Hepatocyte (in vitro differentiated cells): ENCODE measurements at regions not wholly inside any gene's neighbourhood (a gene's known extent, or its start where the extent isn't known, plus 50 kb on each side); places are given as distances from the start of the nearest gene placed in this dataset.

Experiments used
- EZH2 ChIP-seq: fragments of 200-600 bp; sonication (generic); IDR thresholded peaks from 2 replicates; pipeline ENCODE4 v1.6.1; 2016; ENCODE audit warnings: antibody characterized with exemption, mild to moderate bottlenecking, borderline replicate concordance
- EZH2phosphoT487 ChIP-seq: fragments of 200-600 bp; sonication (generic); IDR thresholded peaks from one replicate; pipeline ENCODE4 v1.6.1; 2018; ENCODE audit warnings: antibody characterized with exemption, mild to moderate bottlenecking, low read depth, moderate library complexity; ENCODE audit not compliant: unreplicated experiment, severe bottlenecking
- TF ChIP-seq, protein P1 (sequence below): fragments of 200-600 bp; sonication (generic); IDR thresholded peaks from 2 replicates; pipeline ENCODE4 v1.5.1; 2016; ENCODE audit warnings: antibody characterized with exemption, mild to moderate bottlenecking; ENCODE audit not compliant: poor library complexity

DNA sequence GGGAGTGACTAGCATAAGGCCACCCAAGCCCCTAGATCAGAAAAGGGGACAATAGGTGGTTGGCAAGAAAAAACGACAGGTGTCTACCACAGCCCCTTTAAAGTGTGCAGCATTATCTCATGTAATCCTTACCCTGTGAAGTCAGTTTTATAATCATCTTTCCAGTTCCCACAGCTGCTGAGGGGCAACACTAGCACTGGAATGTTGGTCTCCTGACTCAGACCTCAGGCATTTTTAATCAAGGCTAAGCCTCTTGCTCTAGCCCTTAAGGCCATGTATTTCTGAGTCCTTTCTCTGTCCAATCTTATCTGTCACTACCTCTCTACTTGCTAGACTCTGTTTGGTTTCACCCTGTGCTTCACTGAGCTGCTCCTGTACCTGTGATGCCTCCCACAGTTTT is 171.7 kb downstream of the TLE3 start:
- TF ChIP-seq, protein P1, sequence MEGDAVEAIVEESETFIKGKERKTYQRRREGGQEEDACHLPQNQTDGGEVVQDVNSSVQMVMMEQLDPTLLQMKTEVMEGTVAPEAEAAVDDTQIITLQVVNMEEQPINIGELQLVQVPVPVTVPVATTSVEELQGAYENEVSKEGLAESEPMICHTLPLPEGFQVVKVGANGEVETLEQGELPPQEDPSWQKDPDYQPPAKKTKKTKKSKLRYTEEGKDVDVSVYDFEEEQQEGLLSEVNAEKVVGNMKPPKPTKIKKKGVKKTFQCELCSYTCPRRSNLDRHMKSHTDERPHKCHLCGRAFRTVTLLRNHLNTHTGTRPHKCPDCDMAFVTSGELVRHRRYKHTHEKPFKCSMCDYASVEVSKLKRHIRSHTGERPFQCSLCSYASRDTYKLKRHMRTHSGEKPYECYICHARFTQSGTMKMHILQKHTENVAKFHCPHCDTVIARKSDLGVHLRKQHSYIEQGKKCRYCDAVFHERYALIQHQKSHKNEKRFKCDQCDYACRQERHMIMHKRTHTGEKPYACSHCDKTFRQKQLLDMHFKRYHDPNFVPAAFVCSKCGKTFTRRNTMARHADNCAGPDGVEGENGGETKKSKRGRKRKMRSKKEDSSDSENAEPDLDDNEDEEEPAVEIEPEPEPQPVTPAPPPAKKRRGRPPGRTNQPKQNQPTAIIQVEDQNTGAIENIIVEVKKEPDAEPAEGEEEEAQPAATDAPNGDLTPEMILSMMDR: no peak
- no peak for TF ChIP-seq EZH2
- no peak for TF ChIP-seq EZH2phosphoT487
